Activated CD8-positive, alpha-beta T cell treated with anti-CD3 and anti-CD28 coated beads for 36 hours (primary cell): ENCODE measurements at regions not wholly inside any gene's neighbourhood (a gene's known extent, or its start where the extent isn't known, plus 50 kb on each side); places are given as distances from the start of the nearest gene placed in this dataset.

Experiments
- ATAC-seq: fragments of 200-7000 bp; cut with Tn5 transposase; one replicate; pipeline ENCODE4 v1.10.0; 2021; ENCODE audit warnings: mild to moderate bottlenecking, moderate library complexity
- CTCF ChIA-PET: fragments of 350-600 bp; sonication (Branson Sonifier 250); formaldehyde crosslinking; loops from one replicate; lab custom pipeline; 2021; ENCODE audit warnings: antibody characterized with exemption; lab: Charles Lee
- POLR2A ChIA-PET: fragments of 350-600 bp; sonication (Branson Sonifier 250); formaldehyde crosslinking; loops from one replicate; lab custom pipeline; 2021; ENCODE audit warnings: antibody characterized with exemption; lab: Charles Lee
- DNase-seq: peaks from one replicate; pipeline ENCODE4 v3.0.0-alpha.2; 2020
- H3K27ac Mint-ChIP-seq: one replicate; pipeline ENCODE4 v1.8.0; 2021; ENCODE audit warnings: mild to moderate bottlenecking, mixed read lengths
- H3K27me3 Mint-ChIP-seq: one replicate; pipeline ENCODE4 v1.8.0; 2021; ENCODE audit warnings: mixed read lengths
- H3K36me3 Mint-ChIP-seq: one replicate; pipeline ENCODE4 v1.8.0; 2021; ENCODE audit warnings: low read depth, mixed read lengths
- H3K4me1 Mint-ChIP-seq: one replicate; pipeline ENCODE4 v1.8.0; 2021; ENCODE audit warnings: low read depth, mixed read lengths
- H3K4me3 Mint-ChIP-seq: one replicate; pipeline ENCODE4 v1.8.0; 2021; ENCODE audit warnings: mild to moderate bottlenecking, moderate library complexity, mixed read lengths
- H3K9me3 Mint-ChIP-seq: one replicate; pipeline ENCODE4 v1.8.0; 2021; ENCODE audit warnings: mixed read lengths
- CTCF ChIP-seq: fragments of 200-600 bp; IDR thresholded peaks from one replicate; pipeline ENCODE4 v1.8.0; 2022; ENCODE audit warnings: antibody characterized with exemption, mild to moderate bottlenecking
- intact Hi-C: fragments of 100-400 bp; cut with micrococcal nuclease; formaldehyde crosslinking; loops from one replicate; pipeline ENCODE4 v1.10.0; 2022

GRCh38 chr3:163692494-163692893 is 1385.8 kb downstream of the SI start:
- H3K36me3 Mint-ChIP-seq: no peaks in the 10 kb centered on the region
- no peaks in the 10 kb centered on the region for H3K27me3 Mint-ChIP-seq
- intact Hi-C loops: no loop called here
- POLR2A ChIA-PET: no interaction called here
- DNase-seq (no peak), ATAC-seq (no peak)
- H3K9me3 Mint-ChIP-seq: peaks cover 13% of the 10 kb centered on the region
- CTCF ChIA-PET: no interaction called here
- no peak overlapping the region for H3K27ac Mint-ChIP-seq
- no peak for TF ChIP-seq CTCF
- no peak overlapping the region for H3K4me3 Mint-ChIP-seq
- no peaks in the 10 kb centered on the region for H3K4me1 Mint-ChIP-seq

DNA sequence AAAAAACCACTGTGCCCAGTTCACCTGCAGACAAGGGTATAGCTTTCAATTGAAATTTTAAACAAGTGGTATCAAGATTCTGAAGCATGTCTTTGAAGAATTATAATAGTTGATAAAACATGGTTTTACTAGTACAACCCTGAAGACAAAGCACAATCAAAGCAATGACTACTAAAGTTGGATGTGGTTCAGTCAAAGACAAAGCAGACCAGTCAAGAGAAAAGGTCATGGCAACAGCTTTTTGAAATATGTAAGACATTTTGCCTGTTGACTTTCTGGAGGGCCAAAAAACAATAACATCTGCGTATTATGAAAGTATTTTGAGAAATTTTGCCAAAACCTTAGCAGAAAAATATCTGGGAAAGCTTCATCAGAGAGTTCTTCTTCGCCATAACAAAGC is 1393.6 kb downstream of the SI start:
- CTCF ChIA-PET: no interaction called here
- POLR2A ChIA-PET: no interaction called here
- TF ChIP-seq CTCF: no peak

DNA sequence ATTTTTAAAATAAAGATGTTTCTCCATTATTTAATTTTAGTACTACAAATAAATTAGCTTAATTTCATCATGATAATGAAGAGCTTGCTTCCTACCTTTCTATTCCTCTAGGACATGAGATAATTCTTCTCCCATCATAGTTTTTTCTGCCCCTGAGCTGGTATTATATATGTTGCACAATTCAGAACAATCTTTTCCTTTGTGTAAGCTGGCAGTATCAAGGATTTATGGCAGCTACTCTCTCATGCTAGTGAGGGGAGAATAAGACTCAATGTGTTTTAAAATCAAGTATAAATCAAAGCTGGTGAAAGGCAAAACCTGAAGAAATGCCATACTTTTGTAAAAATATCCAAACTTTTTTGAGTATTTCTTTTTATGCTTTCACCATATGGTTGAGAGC is 1405.3 kb downstream of the SI start:
- POLR2A ChIA-PET: no interaction called here
- Mint-ChIP-seq H3K27ac (no peak overlapping the region), H3K36me3 (no peaks in the 10 kb centered on the region), H3K27me3 (no peaks in the 10 kb centered on the region), H3K9me3 (peaks cover 14% of the 10 kb centered on the region), H3K4me1 (no peaks in the 10 kb centered on the region), H3K4me3 (no peak overlapping the region)
- intact Hi-C loops: no loop called here
- no peak for ATAC-seq
- no peak for TF ChIP-seq CTCF
- no peak for DNase-seq
- CTCF ChIA-PET: no interaction called here

More for the DNA sequence above, 1393.6 kb downstream of the SI start:
- Mint-ChIP-seq H3K4me3 (no peak overlapping the region), H3K27me3 (no peaks in the 10 kb centered on the region), H3K4me1 (no peaks in the 10 kb centered on the region), H3K36me3 (no peaks in the 10 kb centered on the region), H3K27ac (no peak overlapping the region), H3K9me3 (peaks cover 4% of the 10 kb centered on the region)
- intact Hi-C loops: no loop called here
- DNase-seq (no peak), ATAC-seq (no peak)

GRCh38 chr3:163671201-163671600 is 1407.1 kb downstream of the SI start:
- DNase-seq: no peak
- no peaks in the 10 kb centered on the region for H3K27me3 Mint-ChIP-seq
- peaks cover 14% of the 10 kb centered on the region for H3K9me3 Mint-ChIP-seq
- H3K36me3 Mint-ChIP-seq: no peaks in the 10 kb centered on the region
- ChIA-PET CTCF (no interaction called here), POLR2A (no interaction called here)
- TF ChIP-seq CTCF: no peak
- intact Hi-C loops: no loop called here
- no peaks in the 10 kb centered on the region for H3K4me1 Mint-ChIP-seq
- no peak overlapping the region for H3K27ac Mint-ChIP-seq
- H3K4me3 Mint-ChIP-seq: no peak overlapping the region
- ATAC-seq: no peak

DNA sequence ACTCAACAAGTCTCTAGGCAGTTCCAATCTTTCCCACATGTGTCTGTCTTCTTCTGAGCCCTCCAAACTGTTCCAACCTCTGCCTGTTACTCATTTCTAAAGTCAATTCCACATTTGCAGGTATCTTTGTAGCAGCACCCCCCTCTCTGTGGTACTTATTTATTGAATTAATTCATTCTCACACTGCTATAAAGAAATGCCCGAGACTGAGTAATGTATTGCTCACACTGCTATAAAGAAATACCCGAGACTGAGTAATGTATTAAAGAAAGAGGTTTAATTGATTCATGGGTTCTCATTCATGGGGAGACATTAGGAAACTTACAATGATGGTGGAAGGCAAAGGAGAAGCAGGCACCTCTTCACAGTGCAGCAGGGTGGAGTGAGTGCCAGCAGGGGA is 1413.8 kb downstream of the SI start:
- intact Hi-C loops: no loop called here
- ATAC-seq (no peak), DNase-seq (no peak)
- Mint-ChIP-seq H3K4me1 (no peaks in the 10 kb centered on the region), H3K4me3 (no peak overlapping the region), H3K9me3 (peaks cover 11% of the 10 kb centered on the region), H3K27me3 (no peaks in the 10 kb centered on the region), H3K36me3 (no peaks in the 10 kb centered on the region), H3K27ac (no peak overlapping the region)
- no peak for TF ChIP-seq CTCF
- ChIA-PET CTCF (no interaction called here), POLR2A (no interaction called here)
